SK-N-SH (cell line): ENCODE measurements at regions not wholly inside any gene's neighbourhood (a gene's known extent, or its start where the extent isn't known, plus 50 kb on each side); places are given as distances from the start of the nearest gene placed in this dataset.

ENCODE experiments used
- EP300 ChIP-seq, 2 experiments: IDR thresholded peaks; 2 replicates each; pipeline versions ENCODE4 v1.4.0 to v1.6.1; 2012; ENCODE audit warnings: borderline replicate concordance in 1 of 2, low read depth in 1 of 2, low read length in 1 of 2
- NFIC ChIP-seq: IDR thresholded peaks from 2 replicates; pipeline ENCODE4 v1.4.0; 2012; ENCODE audit warnings: borderline replicate concordance
- PBX3 ChIP-seq: IDR thresholded peaks from 2 replicates; pipeline ENCODE4; 2012
- REST ChIP-seq: IDR thresholded peaks from 2 replicates; pipeline ENCODE4 v1.6.1; 2012; ENCODE audit warnings: mild to moderate bottlenecking, low read depth, low read length, moderate library complexity
- RFX5 ChIP-seq: IDR thresholded peaks from 2 replicates; pipeline ENCODE4 v1.6.1; 2012; ENCODE audit warnings: mild to moderate bottlenecking, improper control_type of control experiment, low read length
- TEAD4 ChIP-seq: IDR thresholded peaks from 2 replicates; pipeline ENCODE4 v1.4.0; 2012; ENCODE audit warnings: mild to moderate bottlenecking, borderline replicate concordance; ENCODE audit not compliant: insufficient read depth
- TF ChIP-seq, protein P1 (sequence below): fragments of 200-600 bp; sonication (generic); IDR thresholded peaks from 2 replicates; pipeline ENCODE4 v1.6.1; 2017; ENCODE audit warnings: antibody characterized with exemption, mild to moderate bottlenecking, moderate library complexity
- TF ChIP-seq, protein P2 (sequence below): fragments of 150-350 bp; IDR thresholded peaks from 2 replicates; pipeline ENCODE4 v1.6.1; 2017; ENCODE audit warnings: antibody characterized with exemption, low read length, low read depth, borderline replicate concordance

DNA sequence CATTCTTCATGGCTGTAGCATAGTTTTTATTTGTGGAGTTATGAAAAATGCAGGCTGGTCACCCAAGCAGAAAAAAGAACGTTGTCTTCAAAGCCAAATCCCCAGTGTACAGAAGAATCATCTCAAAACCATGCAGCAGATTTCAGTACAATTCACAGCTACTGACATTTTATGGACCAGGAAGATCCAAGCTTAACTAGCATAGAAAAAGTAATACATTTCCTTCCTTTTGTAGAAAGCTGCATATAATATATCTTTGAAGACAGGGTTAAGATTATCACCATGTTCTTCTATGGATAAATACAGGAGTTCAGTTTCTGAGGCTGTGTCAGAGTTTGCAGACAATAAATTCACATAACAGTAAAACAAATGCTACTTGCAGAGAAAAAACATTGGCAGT is 1054.8 kb upstream of the C9orf72 start:
- no peak for TF ChIP-seq TEAD4
- TF ChIP-seq, protein P1, sequence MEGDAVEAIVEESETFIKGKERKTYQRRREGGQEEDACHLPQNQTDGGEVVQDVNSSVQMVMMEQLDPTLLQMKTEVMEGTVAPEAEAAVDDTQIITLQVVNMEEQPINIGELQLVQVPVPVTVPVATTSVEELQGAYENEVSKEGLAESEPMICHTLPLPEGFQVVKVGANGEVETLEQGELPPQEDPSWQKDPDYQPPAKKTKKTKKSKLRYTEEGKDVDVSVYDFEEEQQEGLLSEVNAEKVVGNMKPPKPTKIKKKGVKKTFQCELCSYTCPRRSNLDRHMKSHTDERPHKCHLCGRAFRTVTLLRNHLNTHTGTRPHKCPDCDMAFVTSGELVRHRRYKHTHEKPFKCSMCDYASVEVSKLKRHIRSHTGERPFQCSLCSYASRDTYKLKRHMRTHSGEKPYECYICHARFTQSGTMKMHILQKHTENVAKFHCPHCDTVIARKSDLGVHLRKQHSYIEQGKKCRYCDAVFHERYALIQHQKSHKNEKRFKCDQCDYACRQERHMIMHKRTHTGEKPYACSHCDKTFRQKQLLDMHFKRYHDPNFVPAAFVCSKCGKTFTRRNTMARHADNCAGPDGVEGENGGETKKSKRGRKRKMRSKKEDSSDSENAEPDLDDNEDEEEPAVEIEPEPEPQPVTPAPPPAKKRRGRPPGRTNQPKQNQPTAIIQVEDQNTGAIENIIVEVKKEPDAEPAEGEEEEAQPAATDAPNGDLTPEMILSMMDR, result no peak
- no peak for TF ChIP-seq EP300 (IDR thresholded peaks at IDR 0.05; ENCODE audit: borderline replicate concordance in 1 of 2, low read depth in 1 of 2, low read length in 1 of 2)
- TF ChIP-seq RFX5, result no peak
- TF ChIP-seq, protein P2, sequence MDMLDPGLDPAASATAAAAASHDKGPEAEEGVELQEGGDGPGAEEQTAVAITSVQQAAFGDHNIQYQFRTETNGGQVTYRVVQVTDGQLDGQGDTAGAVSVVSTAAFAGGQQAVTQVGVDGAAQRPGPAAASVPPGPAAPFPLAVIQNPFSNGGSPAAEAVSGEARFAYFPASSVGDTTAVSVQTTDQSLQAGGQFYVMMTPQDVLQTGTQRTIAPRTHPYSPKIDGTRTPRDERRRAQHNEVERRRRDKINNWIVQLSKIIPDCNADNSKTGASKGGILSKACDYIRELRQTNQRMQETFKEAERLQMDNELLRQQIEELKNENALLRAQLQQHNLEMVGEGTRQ, result no peak
- no peak for TF ChIP-seq REST
- TF ChIP-seq NFIC, result no peak
- no peak for TF ChIP-seq PBX3
